Fibroblast of upper back skin (primary cell): ENCODE measurements at regions not wholly inside any gene's neighbourhood (a gene's known extent, or its start where the extent isn't known, plus 50 kb on each side); places are given as distances from the start of the nearest gene placed in this dataset.

Experiments
- DNase-seq: peaks from one replicate; pipeline ENCODE4 v3.0.0-alpha.2; 2013

DNA sequence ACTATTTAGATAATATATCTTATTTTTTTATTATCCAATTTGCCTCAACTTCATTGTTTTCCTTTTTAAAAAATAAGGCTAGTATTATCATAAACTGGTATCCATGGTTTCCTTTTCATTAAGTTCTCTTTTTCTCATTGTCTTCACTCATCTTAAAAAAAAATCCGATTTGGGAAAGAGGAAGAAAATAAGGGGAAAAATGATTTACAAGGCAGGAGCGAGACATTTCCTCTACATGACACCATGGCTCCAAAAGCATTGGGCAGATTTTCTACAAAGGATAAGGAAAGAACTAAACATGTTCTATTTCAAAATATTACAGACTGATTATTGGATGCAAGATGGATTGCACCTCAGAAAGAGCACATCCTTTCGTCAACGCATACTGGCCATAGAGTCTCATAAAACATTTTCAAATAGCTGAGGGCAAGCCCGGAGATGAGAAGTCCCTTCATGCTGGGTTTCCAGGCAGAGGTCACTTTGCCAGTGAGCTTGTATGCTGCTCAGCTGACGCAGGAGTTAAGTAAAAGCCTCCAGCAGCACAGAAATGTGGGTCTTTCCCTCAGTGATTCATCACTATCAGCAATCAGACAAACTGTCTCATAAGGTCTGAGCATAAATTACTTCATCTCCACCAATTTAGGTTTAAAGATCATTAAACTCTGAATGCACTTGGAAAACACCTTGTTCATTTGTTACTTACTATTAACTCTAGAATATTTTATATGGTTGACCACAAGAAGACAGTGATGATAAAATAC, 129.0 kb upstream of the TNFAIP3 start:
- peak; percentile 70 for DNase-seq

- DNase-seq, result no peak
Measured at GRCh38 chr6:137738931-137739504, 128.0 kb upstream of the TNFAIP3 start.

DNA sequence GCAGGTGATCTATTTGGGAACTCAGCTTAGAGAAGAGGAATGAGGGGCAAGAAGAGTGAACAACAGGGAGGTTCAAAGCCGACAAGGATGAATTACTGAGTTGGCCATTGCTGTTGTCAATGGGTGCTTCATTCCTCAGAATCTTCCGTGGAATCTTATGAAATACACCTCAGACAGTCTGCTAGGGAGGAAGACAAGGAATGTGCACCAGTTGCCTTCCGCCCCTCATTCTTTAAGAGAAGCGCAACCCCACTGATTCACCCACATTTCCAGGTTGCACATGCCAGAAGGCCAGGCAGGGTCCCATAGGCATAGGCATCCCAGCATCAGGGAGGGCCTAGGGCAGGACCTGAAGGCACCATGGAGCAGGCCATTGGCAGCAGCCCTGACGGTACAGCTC, 127.5 kb upstream of the TNFAIP3 start:
- no peak for DNase-seq

DNA sequence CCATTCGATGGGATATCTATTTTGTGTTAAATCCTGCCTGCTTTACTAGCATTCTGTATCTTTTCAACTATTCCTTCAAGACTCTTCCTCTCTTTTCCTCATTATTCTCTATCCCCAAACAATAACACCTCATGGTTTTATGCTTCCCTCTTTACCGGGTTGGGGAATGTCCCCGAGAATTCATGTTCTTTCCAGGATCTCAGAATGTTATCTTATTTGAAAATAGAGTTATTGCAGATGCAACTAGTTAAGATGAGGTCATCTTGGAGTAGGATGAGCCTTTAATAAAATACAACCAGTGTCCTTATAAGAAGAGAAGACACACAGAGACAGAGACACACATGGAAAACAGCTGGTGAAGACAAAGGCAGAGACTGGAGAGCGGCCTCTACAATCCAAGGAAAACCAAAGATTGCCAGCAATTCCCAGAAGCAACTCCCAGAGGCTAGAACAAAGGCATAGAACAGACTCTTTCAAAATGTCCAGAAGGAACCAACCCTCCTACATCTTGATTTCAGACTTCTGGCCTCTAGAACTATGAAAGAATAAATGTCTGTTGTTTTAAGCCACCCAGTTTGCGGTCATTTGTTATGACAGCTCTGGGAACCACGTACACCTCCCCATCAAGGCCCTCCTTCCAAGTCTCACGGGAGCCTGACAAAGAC, 126.8 kb upstream of the TNFAIP3 start:
- peak; percentile 41 for DNase-seq

- no peak for DNase-seq
Measured at GRCh38 chr6:137740967-137741761, 125.9 kb upstream of the TNFAIP3 start.

DNA sequence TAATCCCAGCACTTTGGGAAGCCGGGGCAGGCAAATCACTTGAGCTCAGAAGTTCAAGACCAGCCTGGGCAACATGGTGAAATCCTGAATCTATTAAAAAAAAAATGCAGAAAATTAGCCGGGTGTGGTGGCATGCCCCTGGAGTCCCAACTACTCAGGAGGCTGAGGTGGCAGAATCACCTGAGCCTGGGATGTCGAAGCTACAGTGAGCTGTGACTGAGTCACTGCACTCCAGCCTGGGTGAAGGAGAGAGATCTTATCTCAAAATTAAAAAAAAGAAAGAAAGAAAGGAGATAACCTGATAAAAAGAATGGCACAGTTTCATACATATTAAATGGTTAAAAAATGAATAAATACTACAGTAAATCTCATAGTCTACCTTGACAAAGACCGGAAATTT, 123.6 kb upstream of the TNFAIP3 start:
- DNase-seq, result no peak

DNA sequence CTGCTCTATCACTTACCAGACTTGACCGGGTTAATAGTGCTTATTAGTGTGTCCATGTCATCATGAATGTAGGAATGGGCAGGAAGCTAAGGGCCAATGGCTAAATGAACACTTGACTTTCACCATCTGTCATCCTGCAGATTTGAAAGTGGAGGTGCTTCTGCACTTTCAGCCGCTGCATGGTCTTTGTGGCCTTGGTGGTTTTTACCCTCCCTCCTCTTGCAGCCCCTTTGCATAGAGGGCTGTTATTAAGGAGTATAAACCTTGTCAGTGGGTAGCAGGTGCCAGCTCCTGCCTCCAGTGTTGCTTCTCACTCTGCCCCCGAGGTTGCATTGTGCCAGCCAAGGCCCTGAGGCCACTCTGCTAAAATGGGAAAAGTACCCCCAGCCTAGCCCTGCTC, 122.2 kb upstream of the TNFAIP3 start:
- DNase-seq, result no peak

GRCh38 chr6:137745321-137745720, 121.7 kb upstream of the TNFAIP3 start:
- no peak for DNase-seq

GRCh38 chr6:137746264-137746663, 120.8 kb upstream of the TNFAIP3 start:
- no peak for DNase-seq

DNA sequence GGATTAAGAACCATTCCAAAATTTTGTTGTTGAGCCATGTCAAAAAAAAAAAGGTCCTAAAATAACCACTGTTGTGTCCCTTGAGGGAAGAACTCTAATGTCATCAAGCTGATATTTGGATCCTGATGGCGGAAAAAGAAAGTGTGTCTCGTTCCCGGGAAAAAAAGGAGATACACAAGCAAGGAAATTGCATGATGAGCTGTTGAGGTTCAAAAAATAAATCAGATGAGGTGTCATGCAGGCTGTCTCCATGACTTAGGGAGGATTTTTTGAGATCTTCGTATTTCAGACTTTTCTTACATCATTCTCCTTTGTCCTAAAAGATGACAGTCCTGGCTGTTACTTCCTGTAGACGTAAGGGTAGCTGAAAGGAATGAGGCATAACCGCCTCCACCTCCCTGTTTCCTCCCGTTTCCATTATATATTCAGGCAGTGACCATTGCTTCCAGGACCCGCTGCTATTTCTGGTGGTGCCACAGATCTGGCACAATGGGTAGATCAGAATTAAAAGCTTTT, 117.3 kb upstream of the TNFAIP3 start:
- no peak for DNase-seq

- no peak for DNase-seq
Measured at GRCh38 chr6:137750297-137750696, 116.8 kb upstream of the TNFAIP3 start.

DNA sequence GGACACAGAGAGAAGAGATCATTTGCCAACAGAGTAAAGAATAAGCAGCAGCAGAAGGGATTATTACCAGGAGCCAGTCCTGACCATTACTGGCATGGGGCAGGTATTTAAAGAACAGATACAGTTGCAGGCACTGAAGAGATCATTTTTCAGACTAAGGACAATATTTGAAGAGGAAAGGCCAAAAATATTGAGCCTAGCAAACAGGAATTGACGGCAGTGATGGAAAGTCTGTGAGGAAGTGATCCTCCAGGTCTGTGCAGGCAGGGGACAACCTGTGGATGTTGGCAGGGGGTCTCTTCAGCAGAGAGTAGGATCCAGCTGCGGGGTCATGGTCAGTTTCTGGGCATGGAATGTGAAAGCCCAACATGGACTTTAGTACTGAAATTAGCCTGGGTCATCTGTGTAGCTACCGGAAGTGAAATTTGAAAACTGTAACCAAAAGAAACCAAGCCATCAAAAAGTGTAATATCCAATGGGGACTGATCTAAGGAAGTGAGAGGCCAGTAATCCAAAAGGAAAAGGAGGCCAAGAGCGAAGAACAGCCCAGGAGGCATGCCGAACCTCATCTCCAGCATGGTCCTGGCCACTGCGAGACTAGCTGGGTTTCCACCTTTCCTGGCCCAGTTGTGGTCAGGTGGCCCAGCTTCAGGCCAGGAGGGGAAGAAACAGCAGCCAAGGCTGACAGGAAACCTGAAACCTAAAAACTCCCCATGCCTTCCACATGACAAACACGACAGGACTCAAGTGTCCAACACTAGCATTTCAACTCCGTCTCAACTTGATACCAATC, 115.1 kb upstream of the TNFAIP3 start:
- DNase-seq, result no peak

- no peak for DNase-seq
Measured at GRCh38 chr6:137754366-137754765, 112.7 kb upstream of the TNFAIP3 start.

GRCh38 chr6:137754866-137755265, 112.2 kb upstream of the TNFAIP3 start:
- DNase-seq, result no peak

DNA sequence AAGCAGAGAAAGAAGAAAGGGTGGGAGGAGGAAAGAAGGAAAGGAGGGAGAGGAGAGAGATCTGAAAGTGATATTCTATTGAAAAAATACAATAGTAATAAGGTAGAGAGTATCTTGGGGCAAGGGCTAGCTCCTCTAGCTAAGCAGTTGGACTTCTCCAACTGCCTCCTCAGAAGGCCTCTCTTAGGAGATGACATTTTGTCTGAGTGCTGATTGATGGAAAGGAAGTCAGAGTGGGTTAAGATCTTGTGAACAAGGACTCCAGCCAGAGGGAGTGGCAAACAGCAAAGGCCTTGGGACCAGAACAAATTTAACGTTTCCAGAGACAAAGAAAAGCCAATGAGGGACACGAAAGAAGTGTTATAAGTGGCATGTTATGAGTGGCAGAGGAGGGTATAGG, 111.8 kb upstream of the TNFAIP3 start:
- no peak for DNase-seq

DNA sequence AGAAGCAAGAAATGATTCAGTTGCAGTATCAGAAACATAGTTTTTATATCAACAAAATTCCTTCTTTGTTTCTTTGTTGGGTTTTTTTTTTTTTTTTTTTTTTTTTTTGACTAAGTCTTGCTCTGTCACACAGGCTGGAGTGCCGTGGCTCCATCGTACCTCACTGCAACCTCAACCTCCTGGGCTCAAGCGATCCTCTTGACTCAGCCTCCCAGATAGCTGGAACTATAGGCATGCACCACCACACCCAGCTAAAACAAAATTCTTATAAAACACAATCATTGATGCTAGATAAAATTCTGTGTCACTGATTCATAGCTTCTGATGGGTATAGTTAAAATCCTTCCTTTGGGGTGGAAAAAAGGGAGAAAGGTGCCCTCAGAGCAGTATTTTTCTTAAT, 110.3 kb upstream of the TNFAIP3 start:
- DNase-seq, result no peak

GRCh38 chr6:137758661-137759060, 108.4 kb upstream of the TNFAIP3 start:
- no peak for DNase-seq

- DNase-seq, result no peak
Measured at GRCh38 chr6:137759624-137760023, 107.4 kb upstream of the TNFAIP3 start.

- peak; percentile 46 for DNase-seq
Measured at GRCh38 chr6:137761072-137761471, 106.0 kb upstream of the TNFAIP3 start.

- no peak for DNase-seq
Measured at GRCh38 chr6:137761487-137761886, 105.6 kb upstream of the TNFAIP3 start.

GRCh38 chr6:137762168-137763090, 104.6 kb upstream of the TNFAIP3 start:
- DNase-seq, result no peak
